ENCODE measurements at regions not wholly inside any gene's neighbourhood (a gene's known extent, or its start where the extent isn't known, plus 50 kb on each side); places are given as distances from the start of the nearest gene placed in this dataset.

GRCh38 chr4:13893987-13894386 is 266.5 kb upstream of the BOD1L1 start:
- H3K36me3 ChIP-seq = no peaks in the 10 kb centered on the region
- DNase-seq = no peak
- H3K27me3 ChIP-seq = no peaks in the 10 kb centered on the region
- TF ChIP-seq EP300 (IDR thresholded peaks at IDR 0.05) = no peak
- no peak for TF ChIP-seq POLR2A (IDR thresholded peaks at IDR 0.05)
- no peak for TF ChIP-seq POLR2AphosphoS5 (IDR thresholded peaks at IDR 0.05)
- TF ChIP-seq CTCF (IDR thresholded peaks at IDR 0.05) = no peak
- H3K4me1 ChIP-seq = no peaks in the 10 kb centered on the region
- no peak overlapping the region for H3K4me3 ChIP-seq
- ATAC-seq (ENCODE audit: low FRiP score in 2 of 2) = no peak
- H3K9me3 ChIP-seq = no peaks in the 10 kb centered on the region
- 71 to 80% methylated on average over 2 of the region's 2 CpGs for WGBS, 2 donors
- H3K27ac ChIP-seq = no peak overlapping the region

GRCh38 chr4:13900780-13901179 is 273.3 kb upstream of the BOD1L1 start:
- no peak for ATAC-seq (ENCODE audit: low FRiP score in 2 of 2)
- H3K27me3 ChIP-seq = no peaks in the 10 kb centered on the region
- 85 to 89% methylated on average over 4 of the region's 4 CpGs for WGBS, 2 donors

GRCh38 chr4:13902146-13902545 is 274.6 kb upstream of the BOD1L1 start:
- Histone ChIP-seq H3K4me1 (no peaks in the 10 kb centered on the region), H3K4me3 (no peak overlapping the region), H3K9me3 (no peaks in the 10 kb centered on the region), H3K27ac (no peak overlapping the region), H3K36me3 (no peaks in the 10 kb centered on the region), H3K27me3 (no peaks in the 10 kb centered on the region)
- DNase-seq (no peak), ATAC-seq (ENCODE audit: low FRiP score in 2 of 2) (no peak)
- WGBS, 2 donors = 100% methylated on average over 1 of the region's 1 CpG
- TF ChIP-seq POLR2AphosphoS5 (IDR thresholded peaks at IDR 0.05) (no peak), CTCF (IDR thresholded peaks at IDR 0.05) (no peak), POLR2A (IDR thresholded peaks at IDR 0.05) (no peak), EP300 (IDR thresholded peaks at IDR 0.05) (no peak)

More at GRCh38 chr4:13900780-13901179, 273.3 kb upstream of the BOD1L1 start:
- Histone ChIP-seq H3K27ac (no peak overlapping the region), H3K36me3 (no peaks in the 10 kb centered on the region), H3K9me3 (no peaks in the 10 kb centered on the region), H3K4me3 (no peak overlapping the region), H3K4me1 (no peaks in the 10 kb centered on the region)
- DNase-seq = no peak
- TF ChIP-seq POLR2A (IDR thresholded peaks at IDR 0.05) (no peak), CTCF (IDR thresholded peaks at IDR 0.05) (no peak), EP300 (IDR thresholded peaks at IDR 0.05) (no peak), POLR2AphosphoS5 (IDR thresholded peaks at IDR 0.05) (no peak)

GRCh38 chr4:13903061-13903460 is 275.5 kb upstream of the BOD1L1 start:
- no peaks in the 10 kb centered on the region for H3K9me3 ChIP-seq
- no peaks in the 10 kb centered on the region for H3K4me1 ChIP-seq
- TF ChIP-seq POLR2AphosphoS5 (IDR thresholded peaks at IDR 0.05) (no peak), EP300 (IDR thresholded peaks at IDR 0.05) (no peak), CTCF (IDR thresholded peaks at IDR 0.05) (no peak), POLR2A (IDR thresholded peaks at IDR 0.05) (no peak)
- H3K27ac ChIP-seq = no peak overlapping the region
- whole genome bisulfite sequencing, 2 donors = 70 to 76% methylated on average over 3 of the region's 3 CpGs
- H3K4me3 ChIP-seq = no peak overlapping the region
- H3K27me3 ChIP-seq = no peaks in the 10 kb centered on the region
- ATAC-seq (ENCODE audit: low FRiP score in 2 of 2) (no peak), DNase-seq (no peak)
- no peaks in the 10 kb centered on the region for H3K36me3 ChIP-seq

GRCh38 chr4:13903901-13904300 is 276.4 kb upstream of the BOD1L1 start:
- H3K27me3 ChIP-seq = no peaks in the 10 kb centered on the region
- H3K9me3 ChIP-seq = no peaks in the 10 kb centered on the region
- H3K4me3 ChIP-seq = no peak overlapping the region
- WGBS, 2 donors = 85 to 86% methylated on average over 6 of the region's 6 CpGs
- no peak for DNase-seq
- H3K27ac ChIP-seq = no peak overlapping the region
- H3K36me3 ChIP-seq = no peaks in the 10 kb centered on the region
- ATAC-seq (ENCODE audit: low FRiP score in 2 of 2) = no peak
- no peak for TF ChIP-seq POLR2AphosphoS5 (IDR thresholded peaks at IDR 0.05)
- no peak for TF ChIP-seq CTCF (IDR thresholded peaks at IDR 0.05)
- no peak for TF ChIP-seq POLR2A (IDR thresholded peaks at IDR 0.05)
- TF ChIP-seq EP300 (IDR thresholded peaks at IDR 0.05) = no peak
- no peaks in the 10 kb centered on the region for H3K4me1 ChIP-seq
